NCI-H1694 treated with DMSO at 0.1 percent for 48 hours (cell line): ENCODE measurements at regions not wholly inside any gene's neighbourhood (a gene's known extent, or its start where the extent isn't known, plus 50 kb on each side); places are given as distances from the start of the nearest gene placed in this dataset.
"Not testable (repeated sequence)": the region's sequence is repeated elsewhere in the genome, so short reads cannot be mapped to it uniquely, and the experiment has no call there.

Source experiments
- DNase-seq: peaks from one replicate; lab custom pipeline; 2025; lab: John Stamatoyannopoulos, UW

DNA sequence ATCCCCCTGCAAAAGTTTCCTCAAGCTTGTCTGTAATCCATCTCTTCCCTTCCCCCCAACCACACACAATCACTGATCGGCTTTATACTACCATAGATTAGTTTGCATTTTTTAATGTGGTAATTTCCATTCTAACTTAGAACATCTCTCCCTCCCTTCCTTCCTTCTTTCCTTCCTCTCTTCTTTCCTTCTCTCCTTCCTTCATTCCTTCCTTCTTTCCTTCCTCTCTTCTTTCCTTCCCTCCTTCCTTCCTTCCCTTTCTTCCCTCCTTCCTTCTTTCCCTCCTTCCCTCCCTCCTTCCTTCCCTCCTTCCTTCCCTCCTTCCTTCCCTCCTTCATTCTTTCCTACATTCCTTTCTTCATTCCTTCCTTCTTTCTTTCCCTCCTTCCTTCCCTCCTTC lies 166.2 kb upstream of the MSX2 start:
- DNase-seq, result no peak

DNA sequence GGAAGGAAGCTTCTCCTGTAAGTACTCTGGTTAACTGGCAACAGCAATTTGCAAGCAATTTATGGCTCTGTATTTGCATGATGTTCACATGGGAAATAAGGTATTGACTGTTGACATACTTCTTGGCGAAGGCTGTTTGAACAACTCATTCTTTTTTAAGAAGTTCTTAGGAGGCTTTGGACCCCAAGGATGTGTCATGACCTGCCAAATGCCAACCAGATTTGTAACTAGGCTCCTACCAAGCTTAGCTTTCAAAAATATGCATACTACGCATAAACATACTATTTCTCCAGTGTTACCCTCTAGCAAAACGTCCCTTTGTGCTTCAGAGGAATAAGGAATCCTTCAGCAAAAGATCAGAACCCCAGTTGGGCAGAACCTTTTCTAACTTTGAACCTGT lies 165.2 kb upstream of the MSX2 start:
- no peak for DNase-seq

DNA sequence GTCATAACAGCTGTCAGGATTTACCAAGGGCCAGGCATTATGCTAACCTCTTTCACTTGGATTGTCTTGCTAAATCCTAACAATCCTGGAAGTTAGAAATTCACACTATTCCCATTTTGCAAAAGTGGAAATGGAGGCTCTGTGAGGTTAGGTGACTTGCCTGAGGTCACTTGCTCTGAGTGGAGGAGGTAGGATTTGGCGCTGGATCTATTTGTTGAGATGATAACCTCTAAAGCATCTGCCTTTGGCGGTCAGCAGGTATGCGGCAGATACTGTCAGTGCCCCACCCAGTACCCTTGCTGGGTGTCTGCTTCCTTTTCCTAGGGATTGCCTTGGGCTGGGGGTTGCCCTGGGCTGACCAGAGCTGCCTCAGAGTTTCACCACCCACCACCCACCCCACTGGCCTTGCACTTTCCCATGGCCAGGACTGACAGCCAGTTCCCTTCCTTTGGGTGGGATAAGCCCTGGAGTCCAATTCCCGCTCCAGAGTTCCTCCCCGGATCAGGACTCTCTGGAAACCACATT lies 164.8 kb upstream of the MSX2 start:
- DNase-seq, result no peak

DNA sequence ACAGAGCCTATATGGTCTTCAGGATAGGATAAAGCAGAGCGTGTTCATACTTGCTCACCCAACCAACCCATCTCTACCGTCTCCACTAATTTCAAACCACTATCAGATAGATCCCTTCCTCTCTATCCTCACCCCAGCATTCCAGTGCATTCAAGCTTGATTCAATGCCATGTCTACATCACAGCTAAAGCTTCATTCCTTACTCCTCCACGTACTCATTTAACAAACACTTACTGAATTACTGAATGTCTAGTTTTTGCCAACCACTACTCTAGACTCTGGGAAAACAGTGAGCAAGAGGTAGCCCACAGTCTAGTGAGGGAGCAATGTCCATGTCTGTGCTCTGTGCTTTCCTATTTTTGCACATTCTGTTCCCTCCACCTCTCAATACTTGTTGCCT lies 163.5 kb upstream of the MSX2 start:
- DNase-seq, result no peak

DNA sequence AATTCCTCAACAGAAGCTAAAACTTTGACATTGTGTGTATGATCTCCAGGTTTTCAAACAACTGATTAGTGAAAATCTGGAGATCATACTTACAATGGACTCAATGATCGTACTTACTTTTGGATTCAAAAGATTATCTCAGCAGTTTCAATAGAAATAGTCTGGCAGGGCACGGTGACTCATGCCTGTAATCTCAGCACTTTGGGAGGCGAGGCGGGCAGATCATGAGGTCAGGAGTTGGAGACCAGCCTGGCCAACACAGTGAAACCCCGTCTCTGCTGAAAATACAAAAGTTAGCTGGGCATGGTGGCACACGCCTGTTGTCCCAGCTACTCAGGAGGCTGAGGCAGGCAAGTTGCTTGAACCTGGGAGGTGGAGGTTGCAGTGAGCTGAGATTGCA lies 161.3 kb upstream of the MSX2 start:
- DNase-seq, result not testable (repeated sequence)

DNA sequence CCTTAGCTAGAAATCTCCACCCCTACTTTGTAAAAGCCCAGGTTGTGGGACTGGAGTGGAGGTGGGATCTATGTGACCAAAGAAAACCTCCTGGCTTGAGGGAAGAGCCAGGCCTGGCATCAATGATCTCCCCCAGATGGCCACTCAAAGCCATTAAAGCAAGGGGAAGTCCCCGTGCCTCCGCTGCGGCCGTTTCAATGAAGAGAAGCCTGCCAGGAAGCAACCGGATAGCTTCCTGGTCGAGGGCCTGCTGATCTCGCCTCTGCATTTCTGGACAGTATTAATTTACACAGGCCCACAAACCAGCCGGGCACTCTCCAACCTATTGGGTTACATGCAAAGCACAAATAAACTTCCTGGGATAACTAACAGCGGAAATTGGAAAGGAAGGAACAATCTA lies 160.5 kb upstream of the MSX2 start:
- DNase-seq, result no peak

DNA sequence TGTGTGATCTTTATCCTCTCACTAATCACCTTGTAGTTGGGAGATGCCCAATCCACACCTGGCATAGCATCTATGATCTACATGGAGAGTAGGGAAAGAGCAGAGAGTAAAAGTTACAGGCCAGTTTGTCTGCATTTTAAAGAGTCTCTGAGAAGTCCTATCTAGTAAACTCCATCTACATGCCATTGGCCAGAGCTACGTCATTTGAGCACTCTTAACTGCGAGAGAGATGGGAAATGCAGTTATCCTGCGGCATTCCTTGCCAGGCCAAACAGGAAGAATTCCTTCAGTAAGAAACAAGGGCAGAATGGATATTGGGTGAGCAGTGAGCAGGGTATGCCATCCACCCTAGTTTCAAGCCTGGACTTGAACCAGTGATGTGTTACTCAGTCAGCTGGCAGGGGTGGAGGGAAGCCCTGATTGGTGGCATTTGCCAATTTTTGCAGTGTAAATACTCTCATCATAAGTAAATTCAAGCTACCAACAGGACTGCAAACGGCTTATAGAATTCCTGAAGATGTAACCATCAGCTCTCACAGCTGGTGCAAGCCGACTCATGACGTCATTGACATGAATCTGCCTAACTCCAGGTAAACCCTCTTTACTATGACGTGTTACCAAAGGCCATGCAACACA lies 156.8 kb upstream of the MSX2 start:
- no peak for DNase-seq

DNA sequence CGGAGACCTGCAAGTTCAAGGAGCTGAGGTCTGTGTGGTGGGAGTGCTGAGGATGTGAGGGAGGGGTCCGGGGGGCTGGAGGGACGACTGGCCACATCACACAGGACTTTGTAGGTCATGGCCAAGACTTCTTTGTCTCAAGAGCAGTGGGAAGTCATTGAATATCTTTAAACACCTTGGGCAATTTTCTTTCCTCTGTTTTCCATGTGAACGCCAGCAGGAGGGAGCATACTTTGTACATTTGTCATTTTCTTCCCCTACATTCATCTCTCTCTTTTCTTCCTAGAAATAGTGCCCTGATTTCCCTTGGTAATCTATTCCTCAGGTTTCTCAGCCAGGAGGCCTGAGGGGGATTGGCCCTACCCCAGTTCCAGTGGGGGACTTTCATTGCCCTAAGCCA lies 153.7 kb upstream of the MSX2 start:
- DNase-seq, result no peak

DNA sequence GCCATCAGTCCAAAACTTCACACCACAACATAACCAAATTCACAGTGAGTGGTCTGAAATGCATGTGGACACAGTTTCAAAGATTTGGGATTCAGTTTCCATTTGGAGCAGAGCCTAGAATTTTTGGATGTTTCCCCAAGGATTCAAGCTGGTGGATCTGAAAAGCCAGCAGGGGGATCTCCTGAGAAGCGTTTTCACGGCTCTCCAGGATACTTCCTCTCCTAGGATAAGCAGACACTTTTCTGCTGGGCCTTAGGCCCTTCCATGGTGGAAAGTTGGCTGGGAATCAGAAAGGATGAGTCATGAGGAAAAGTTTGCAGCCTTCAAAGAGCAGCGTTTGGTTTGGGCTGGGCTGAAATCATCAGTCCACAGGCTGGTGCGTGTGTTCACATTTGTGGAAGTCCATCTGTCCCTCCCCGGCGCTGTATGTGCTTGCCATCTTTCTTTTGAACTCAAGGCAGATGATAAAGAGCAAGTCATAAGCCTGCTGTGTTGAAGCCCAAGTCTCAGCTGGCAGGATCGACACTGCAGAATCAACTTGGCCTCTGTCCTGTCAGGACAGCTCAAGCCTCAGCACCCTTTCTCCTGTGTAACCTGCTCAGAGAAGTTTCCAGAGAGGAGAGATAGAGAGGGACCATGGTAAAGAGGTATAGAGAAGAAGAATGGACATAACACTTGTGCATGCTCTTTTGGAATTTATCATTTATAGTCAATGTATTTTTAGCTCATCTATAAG lies 152.6 kb upstream of the MSX2 start:
- no peak for DNase-seq

DNA sequence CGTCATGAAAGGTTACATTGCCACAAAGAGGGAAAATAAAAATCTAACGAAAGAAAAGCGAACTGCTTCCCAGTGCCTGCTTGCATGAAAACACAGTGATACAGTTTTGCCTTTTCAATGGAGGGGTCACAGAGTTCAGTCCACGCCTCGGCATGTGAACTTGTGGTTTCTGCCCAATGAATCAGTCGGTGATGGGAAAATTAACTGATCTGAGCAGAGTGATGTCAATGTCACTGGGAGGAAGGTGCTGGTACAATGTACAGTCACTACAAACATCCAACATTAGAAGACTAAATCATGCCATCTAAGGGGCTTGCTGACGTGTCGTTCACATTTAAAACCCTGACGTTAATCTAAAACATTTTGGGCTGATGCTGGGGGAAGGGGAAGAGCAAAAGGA lies 151.8 kb upstream of the MSX2 start:
- no peak for DNase-seq

DNA sequence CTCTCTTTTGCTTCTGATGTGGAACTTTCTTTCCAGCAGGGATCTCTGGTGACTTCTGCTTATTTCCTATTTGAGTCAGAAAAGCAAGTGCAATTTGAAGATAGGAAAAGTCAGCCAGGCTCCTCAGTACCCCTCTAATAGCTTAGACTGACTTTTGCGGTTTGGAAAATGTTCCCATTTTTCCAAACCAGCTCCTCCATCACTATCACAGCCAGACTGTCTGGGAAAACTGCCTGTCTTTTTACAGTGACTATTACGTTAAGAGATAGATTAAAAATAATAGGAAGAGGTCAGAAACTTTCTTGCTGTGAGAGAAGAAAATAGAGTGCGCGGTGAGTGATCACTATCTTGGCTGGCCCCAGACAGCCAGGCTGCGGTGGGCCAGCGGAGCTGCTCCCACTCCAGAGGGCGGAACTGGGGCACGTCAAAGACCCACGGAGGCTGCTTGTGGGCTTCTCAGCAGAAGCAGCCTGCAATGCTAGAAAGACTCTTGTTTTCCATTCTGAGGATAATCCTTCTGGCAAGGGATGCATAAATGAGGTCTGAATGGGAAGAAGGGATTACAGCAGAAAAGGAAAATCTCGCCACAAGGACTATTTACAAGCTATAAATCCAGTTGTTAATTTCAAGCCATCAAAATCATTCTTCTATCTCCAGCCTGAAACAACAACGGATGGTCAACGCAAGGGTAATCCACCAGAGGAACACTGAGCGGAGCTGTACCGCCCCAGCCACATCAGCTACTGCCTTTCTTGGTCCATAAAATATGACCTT lies 151.0 kb upstream of the MSX2 start:
- DNase-seq, result no peak

DNA sequence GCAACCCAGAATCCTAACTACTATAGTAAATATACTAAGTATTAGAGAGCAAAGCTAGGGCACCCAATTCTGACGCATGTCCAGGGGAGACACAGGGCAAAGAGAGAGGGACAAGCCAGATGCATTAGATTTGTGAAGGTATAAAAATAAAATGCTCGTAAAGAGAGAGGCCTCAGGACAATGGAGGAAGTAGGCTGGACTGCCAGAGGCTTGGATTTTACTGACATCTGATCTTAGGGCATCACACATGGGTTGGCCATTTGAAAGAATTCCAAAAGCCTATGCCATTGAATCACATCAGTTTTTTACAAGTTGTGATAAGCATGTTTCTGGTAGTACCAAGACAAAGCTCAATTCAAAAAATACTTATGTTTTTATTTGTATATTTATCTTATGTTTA lies 149.3 kb upstream of the MSX2 start:
- DNase-seq, result no peak

DNA sequence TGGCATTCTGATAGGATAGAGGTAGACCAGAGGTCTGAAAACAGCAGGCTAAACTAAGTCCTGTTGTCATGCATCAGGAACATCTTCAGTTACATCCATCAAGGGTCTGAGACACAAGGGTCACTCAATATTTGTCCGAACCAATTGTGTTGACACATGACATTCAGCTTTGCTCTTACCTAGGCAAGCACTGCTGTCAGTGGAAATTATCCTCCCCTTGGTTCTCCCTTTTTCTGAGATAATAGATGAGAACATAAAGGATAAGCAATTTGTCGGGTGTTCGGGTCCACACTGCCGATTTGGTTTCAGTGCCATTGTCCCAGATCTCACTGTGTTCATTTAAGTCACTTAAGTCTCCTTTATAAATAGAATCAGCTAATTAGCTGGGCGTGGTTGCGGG lies 148.3 kb upstream of the MSX2 start:
- DNase-seq, result no peak

DNA sequence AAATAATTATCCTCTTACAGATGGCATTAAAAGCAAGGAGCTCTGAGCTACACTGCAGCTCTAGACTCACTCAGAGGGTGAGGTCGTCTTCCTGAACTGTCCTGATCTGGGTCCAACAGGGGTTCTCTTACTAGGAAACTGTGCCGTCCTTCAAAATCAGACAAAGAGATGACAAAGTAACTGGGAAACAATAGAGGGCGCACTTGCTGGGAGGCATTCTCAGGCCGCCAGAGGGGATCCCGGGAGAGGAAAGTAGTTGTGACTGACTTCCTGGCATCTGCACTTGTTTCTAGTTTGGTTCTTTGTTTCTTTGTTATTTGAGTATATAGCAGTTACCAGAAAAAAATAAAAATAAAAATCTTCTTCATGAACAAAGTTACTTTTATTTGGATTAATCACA lies 142.9 kb upstream of the MSX2 start:
- DNase-seq, result no peak

DNA sequence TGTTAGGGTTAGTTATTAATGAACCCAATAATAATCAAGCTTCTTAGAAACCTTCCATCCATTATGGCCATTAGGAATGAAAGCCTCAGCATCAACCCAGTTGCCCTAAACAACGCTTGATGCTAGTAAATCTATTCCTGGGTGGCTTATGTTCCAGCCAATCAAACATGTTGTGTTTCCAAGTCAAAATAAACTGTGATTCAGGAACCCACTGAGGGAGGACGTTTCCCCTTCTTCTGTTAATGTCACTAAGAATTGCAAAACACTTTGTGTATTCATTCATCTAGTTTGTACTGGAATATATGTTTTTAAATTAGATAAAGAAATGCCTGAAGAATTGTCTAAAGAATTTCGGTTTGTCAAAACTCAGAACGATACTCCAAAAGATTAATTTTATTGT lies 142.5 kb upstream of the MSX2 start:
- DNase-seq, result no peak

DNA sequence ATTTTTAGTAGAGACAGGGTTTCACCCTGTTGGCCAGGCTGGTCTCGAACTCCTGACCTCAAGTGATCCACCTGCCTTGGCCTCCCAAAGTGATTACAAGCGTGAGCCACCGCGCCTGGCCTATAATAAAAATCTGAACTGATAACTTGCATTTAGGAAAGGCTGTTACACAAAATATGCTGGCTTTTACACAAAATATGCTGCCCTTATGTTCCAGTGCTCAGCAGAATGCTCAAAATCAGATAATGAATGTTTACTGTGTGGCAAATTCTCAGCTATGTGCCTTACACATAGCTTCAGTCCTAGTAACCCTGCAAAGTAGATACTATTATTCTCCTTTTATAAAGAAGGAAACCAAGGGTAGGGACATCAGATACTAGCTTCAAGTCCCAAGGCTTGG lies 141.3 kb upstream of the MSX2 start:
- no peak for DNase-seq

DNA sequence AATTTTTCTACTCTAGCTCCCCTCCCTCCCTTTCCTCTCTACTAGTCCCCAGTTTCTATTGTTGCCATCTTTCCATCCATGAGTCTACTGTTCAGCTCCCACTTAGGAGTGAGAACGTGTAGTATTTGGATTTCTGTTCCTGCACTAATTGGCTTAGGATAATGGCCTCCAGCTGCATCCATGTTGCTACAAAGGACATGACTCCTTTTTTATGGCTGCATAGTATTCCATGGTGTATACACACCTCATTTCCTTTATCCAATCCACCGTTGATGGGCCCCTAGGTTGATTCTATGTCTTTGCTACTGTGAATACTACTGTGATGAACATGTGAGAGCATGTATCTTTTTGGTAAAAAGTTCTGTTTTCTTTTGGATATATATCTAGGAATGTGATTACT lies 138.9 kb upstream of the MSX2 start:
- DNase-seq, result no peak

DNA sequence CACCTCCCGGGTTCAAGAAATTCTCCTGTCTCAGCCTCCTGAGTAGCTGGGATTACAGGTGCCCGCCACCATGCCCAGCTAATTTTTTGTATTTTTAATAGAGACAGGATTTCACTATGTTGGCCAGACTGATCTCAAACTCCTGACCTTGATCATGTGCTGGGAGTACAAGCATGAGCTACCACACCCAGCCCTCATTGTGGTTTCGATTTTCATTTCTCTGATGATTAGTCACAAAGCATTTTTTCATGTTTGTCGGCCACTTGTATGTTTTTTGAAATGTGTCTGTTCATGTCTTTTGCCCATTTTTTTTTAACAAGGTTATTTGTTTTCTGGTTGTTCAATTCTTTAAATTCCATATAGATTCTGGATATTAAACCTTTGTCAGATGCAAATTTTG lies 138.2 kb upstream of the MSX2 start:
- DNase-seq, result not testable (repeated sequence)

DNA sequence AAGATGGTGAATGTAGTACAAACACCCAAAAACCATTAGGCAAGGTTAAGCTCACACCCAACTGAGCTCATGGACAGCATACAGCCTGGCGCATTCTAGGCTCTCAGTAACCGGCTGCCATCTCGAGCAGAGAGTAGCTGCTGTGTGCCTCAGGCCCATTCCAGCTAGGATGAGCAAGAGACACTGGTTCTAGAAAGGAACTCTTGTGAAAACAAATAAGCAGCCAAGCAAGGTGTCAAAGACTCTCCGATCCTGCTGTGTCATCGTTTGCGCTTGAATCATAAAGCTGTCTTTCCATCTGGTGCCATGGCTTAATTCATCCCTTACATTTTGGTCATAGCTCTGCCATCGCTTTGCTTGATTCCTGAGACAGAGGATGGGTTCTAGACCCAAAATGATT lies 135.4 kb upstream of the MSX2 start:
- no peak for DNase-seq

DNA sequence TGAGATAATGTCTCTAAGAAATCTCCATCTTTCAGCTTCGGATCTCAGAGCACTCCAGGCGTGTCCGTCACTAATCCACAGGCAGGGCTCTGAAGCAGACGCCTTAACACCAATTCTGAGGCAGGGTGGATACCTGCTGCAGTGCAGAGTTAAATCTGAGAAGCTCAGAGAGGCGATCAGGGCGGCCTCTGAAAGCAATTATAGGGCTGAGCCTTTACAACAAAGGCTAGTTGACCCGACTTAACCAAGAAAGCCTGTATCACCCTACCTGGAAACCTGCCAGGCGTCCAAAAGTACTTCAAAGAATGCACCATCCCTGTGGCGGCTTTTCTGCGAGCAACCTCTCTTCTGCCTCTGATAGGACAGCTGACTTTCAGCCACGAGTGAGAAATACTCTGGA lies 134.8 kb upstream of the MSX2 start:
- no peak for DNase-seq

DNA sequence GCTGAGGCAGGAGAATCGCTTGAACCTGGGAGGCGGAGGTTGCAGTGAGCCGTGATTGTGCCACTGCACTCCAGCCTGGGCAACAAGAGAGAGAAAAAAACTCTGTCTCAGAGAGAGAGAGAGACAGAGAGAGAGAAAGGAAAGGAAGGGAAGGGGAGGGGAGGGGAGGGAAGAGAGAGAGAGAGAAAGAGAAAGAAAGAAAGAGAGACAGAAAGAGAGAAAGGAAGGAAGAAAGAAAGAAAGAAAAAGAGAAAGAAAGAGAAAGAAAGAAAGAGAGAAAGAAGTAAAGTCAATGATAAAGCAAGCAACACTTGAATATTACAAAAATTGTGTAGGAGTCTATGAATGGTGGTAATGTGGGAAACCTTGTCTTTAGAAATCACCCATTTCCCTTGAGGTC lies 133.6 kb upstream of the MSX2 start:
- no peak for DNase-seq

DNA sequence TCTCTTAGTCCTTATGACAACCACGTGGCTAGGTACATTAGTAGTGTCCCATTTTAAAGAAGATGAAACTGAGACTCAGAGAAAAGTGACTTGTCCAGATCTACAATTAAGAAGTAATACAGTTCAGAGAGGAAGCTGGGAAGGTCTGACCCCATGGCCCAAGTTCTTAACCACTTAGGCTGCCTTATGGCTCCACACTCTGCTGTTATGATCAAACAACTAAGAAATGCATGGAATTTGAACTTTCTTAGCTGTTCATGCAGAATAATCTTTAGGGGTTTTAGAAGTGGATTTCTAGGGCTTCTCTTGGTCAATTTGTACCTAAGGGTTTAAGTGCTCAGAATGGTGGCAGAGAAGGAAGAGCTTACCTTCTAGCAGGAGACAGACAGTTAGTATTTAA lies 128.0 kb upstream of the MSX2 start:
- DNase-seq, result no peak

DNA sequence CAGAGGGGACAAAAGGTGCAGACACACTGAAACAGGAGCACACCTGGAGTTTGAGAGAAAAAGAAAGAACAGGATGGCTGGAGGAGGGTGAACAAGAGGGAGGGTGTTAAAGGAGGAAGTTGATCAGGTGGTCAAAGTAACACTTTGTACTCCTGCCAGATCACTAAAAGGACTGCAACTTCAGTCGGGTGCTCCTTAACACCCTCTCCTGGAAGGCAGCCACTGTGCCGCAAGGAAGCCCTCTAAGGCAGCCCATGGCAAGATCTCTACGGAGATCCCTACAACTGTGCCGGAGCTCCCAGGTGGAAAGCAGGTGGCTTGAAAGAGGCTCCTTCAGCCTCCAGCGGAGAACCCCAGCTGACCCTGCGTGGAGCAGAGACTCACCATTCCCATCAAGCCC lies 124.4 kb upstream of the MSX2 start:
- DNase-seq, result no peak
